IMR-90 (cell line): ENCODE measurements at regions not wholly inside any gene's neighbourhood (a gene's known extent, or its start where the extent isn't known, plus 50 kb on each side); places are given as distances from the start of the nearest gene placed in this dataset.

ENCODE experiments used
- BHLHE40 ChIP-seq: fragments of 150-350 bp; IDR thresholded peaks from 2 replicates; pipeline ENCODE4 v1.6.1; 2016; ENCODE audit warnings: mild to moderate bottlenecking, low read depth, low read length
- CEBPB ChIP-seq: IDR thresholded peaks from 2 replicates; pipeline ENCODE4 v1.6.1; 2012; ENCODE audit warnings: low read depth, low read length, improper control_type of control experiment
- CHD1 ChIP-seq: IDR thresholded peaks from 2 replicates; pipeline ENCODE4 v1.6.1; 2012; ENCODE audit warnings: low read depth, low read length, improper control_type of control experiment
- FOS ChIP-seq: fragments of 150-350 bp; IDR thresholded peaks from 2 replicates; pipeline ENCODE4 v1.6.1; 2016; ENCODE audit warnings: low read depth, low read length
- MAZ ChIP-seq: IDR thresholded peaks from 2 replicates; pipeline ENCODE4 v1.6.1; 2012; ENCODE audit warnings: low read depth, mild to moderate bottlenecking, low read length, improper control_type of control experiment, moderate library complexity, borderline replicate concordance
- MXI1 ChIP-seq: IDR thresholded peaks from 2 replicates; pipeline ENCODE4 v1.6.1; 2012; ENCODE audit warnings: low read depth, mild to moderate bottlenecking, low read length, moderate library complexity, borderline replicate concordance
- POLR2A ChIP-seq: IDR thresholded peaks from 2 replicates; pipeline ENCODE4 v1.6.1; 2012; ENCODE audit warnings: mild to moderate bottlenecking, low read depth, low read length
- RAD21 ChIP-seq: IDR thresholded peaks from 2 replicates; pipeline ENCODE4 v1.6.1; 2012; ENCODE audit warnings: low read length, improper control_type of control experiment
- RFX5 ChIP-seq: IDR thresholded peaks from 2 replicates; pipeline ENCODE4 v1.8.0; 2012; ENCODE audit warnings: low read depth, mild to moderate bottlenecking, low read length, moderate library complexity
- TF ChIP-seq, protein P1 (sequence below): fragments of 150-350 bp; IDR thresholded peaks from 2 replicates; pipeline ENCODE4 v1.6.1; 2017; ENCODE audit warnings: mild to moderate bottlenecking, antibody characterized with exemption, low read length, low read depth
- TF ChIP-seq, protein P2 (sequence below): conservative IDR thresholded peaks from 2 replicates; pipeline ENCODE4 v1.5.1; 2012; ENCODE audit warnings: mild to moderate bottlenecking, low read depth, low read length, improper control_type of control experiment
- TF ChIP-seq, protein P3 (sequence below): fragments of 150-350 bp; IDR thresholded peaks from 2 replicates; pipeline ENCODE4 v1.6.1; 2016; ENCODE audit warnings: low read depth, mild to moderate bottlenecking, low read length, moderate library complexity, borderline replicate concordance

DNA sequence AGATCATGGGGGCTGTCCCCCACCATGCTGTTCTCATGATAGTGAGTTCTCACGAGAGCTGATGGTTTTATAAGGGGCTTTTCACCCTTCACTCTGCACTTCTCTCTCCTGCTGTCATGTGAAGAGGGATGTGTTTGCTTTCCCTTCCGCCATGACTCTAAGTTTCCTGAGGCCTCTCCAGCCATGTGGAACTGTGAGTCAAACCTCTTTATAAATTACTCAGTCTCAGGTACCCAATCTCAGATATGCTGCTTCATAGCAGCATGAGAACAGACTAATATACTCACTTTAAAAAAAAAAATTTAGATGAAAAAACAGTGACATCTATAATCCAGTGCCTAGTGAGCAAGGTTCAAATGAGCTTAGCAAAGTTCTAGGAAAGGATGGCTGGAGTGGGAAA is 135.1 kb upstream of the RAB4A start:
- TF ChIP-seq, protein P1, sequence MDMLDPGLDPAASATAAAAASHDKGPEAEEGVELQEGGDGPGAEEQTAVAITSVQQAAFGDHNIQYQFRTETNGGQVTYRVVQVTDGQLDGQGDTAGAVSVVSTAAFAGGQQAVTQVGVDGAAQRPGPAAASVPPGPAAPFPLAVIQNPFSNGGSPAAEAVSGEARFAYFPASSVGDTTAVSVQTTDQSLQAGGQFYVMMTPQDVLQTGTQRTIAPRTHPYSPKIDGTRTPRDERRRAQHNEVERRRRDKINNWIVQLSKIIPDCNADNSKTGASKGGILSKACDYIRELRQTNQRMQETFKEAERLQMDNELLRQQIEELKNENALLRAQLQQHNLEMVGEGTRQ = no peak
- no peak for TF ChIP-seq MAZ
- TF ChIP-seq, protein P2, sequence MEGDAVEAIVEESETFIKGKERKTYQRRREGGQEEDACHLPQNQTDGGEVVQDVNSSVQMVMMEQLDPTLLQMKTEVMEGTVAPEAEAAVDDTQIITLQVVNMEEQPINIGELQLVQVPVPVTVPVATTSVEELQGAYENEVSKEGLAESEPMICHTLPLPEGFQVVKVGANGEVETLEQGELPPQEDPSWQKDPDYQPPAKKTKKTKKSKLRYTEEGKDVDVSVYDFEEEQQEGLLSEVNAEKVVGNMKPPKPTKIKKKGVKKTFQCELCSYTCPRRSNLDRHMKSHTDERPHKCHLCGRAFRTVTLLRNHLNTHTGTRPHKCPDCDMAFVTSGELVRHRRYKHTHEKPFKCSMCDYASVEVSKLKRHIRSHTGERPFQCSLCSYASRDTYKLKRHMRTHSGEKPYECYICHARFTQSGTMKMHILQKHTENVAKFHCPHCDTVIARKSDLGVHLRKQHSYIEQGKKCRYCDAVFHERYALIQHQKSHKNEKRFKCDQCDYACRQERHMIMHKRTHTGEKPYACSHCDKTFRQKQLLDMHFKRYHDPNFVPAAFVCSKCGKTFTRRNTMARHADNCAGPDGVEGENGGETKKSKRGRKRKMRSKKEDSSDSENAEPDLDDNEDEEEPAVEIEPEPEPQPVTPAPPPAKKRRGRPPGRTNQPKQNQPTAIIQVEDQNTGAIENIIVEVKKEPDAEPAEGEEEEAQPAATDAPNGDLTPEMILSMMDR = no peak
- TF ChIP-seq, protein P3, sequence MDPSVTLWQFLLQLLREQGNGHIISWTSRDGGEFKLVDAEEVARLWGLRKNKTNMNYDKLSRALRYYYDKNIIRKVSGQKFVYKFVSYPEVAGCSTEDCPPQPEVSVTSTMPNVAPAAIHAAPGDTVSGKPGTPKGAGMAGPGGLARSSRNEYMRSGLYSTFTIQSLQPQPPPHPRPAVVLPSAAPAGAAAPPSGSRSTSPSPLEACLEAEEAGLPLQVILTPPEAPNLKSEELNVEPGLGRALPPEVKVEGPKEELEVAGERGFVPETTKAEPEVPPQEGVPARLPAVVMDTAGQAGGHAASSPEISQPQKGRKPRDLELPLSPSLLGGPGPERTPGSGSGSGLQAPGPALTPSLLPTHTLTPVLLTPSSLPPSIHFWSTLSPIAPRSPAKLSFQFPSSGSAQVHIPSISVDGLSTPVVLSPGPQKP = no peak
- TF ChIP-seq POLR2A = no peak
- no peak for TF ChIP-seq RAD21
- TF ChIP-seq BHLHE40 = no peak
- no peak for TF ChIP-seq CEBPB
- no peak for TF ChIP-seq CHD1
- TF ChIP-seq RFX5 = no peak
- no peak for TF ChIP-seq FOS
- no peak for TF ChIP-seq MXI1
